ENCODE measurements at regions not wholly inside any gene's neighbourhood (a gene's known extent, or its start where the extent isn't known, plus 50 kb on each side); places are given as distances from the start of the nearest gene placed in this dataset.

DNA sequence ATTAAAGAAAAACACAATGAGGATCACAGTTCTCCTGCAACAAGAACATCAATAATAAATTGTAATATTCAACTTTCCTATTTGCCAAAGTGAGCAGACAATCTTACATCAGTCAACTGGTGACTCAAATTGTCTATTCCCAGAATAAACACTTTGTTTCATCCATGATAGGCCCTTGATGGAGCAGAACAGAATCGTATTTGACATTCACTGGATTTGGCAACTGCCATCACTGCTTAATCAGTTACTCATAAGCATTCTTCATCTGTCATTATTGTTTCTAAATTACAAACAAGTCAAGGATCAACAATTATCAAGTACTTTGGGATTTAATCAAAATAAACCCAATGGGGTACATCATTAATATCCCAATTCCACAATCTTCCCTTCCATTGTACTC is 398.4 kb downstream of the GABRG2 start:
- no peak for DNase-seq (ENCODE audit: low read depth)
- H3K4me3 ChIP-seq (ENCODE audit: low read depth, low read length) = no peak overlapping the region
- TF ChIP-seq MYC (IDR thresholded peaks at IDR 0.05; ENCODE audit: low read depth, low read length) = no peak

GRCh38 chr5:162473041-162473714 is 405.6 kb downstream of the GABRG2 start:
- no peak for TF ChIP-seq MYC (IDR thresholded peaks at IDR 0.05; ENCODE audit: low read depth, low read length)
- no peak for TF ChIP-seq CTCF (IDR thresholded peaks at IDR 0.05; ENCODE audit: low read depth, low read length)
- TF ChIP-seq MAX (IDR thresholded peaks at IDR 0.05; ENCODE audit: low read depth, low read length) = no peak
- TF ChIP-seq POLR2A (IDR thresholded peaks at IDR 0.05; ENCODE audit: extremely low read depth, insufficient read length) = no peak
- DNase-seq (ENCODE audit: low read depth) = no peak
- no peak overlapping the region for H3K4me3 ChIP-seq (ENCODE audit: low read depth, low read length)

- DNase-seq (ENCODE audit: low read depth) = no peak
- no peak for TF ChIP-seq CTCF (IDR thresholded peaks at IDR 0.05; ENCODE audit: low read depth, low read length)
- TF ChIP-seq POLR2A (IDR thresholded peaks at IDR 0.05; ENCODE audit: extremely low read depth, insufficient read length) = no peak
- no peak for TF ChIP-seq MYC (IDR thresholded peaks at IDR 0.05; ENCODE audit: low read depth, low read length)
- TF ChIP-seq MAX (IDR thresholded peaks at IDR 0.05; ENCODE audit: low read depth, low read length) = no peak
- H3K4me3 ChIP-seq (ENCODE audit: low read depth, low read length) = no peak overlapping the region
Measured at GRCh38 chr5:162474239-162474638, 406.7 kb downstream of the GABRG2 start.

- no peak overlapping the region for H3K4me3 ChIP-seq (ENCODE audit: low read depth, low read length)
- TF ChIP-seq CTCF (IDR thresholded peaks at IDR 0.05; ENCODE audit: low read depth, low read length) (no peak), MAX (IDR thresholded peaks at IDR 0.05; ENCODE audit: low read depth, low read length) (no peak), MYC (IDR thresholded peaks at IDR 0.05; ENCODE audit: low read depth, low read length) (no peak), POLR2A (IDR thresholded peaks at IDR 0.05; ENCODE audit: extremely low read depth, insufficient read length) (no peak)
- DNase-seq (ENCODE audit: low read depth) = no peak
Measured at GRCh38 chr5:162484095-162484494, 416.5 kb downstream of the GABRG2 start.

GRCh38 chr5:162484986-162485385 is 417.4 kb downstream of the GABRG2 start:
- DNase-seq (ENCODE audit: low read depth) = no peak
- H3K4me3 ChIP-seq (ENCODE audit: low read depth, low read length) = no peak overlapping the region
- no peak for TF ChIP-seq POLR2A (IDR thresholded peaks at IDR 0.05; ENCODE audit: extremely low read depth, insufficient read length)
- TF ChIP-seq MAX (IDR thresholded peaks at IDR 0.05; ENCODE audit: low read depth, low read length) = no peak
- TF ChIP-seq CTCF (IDR thresholded peaks at IDR 0.05; ENCODE audit: low read depth, low read length) = no peak
- TF ChIP-seq MYC (IDR thresholded peaks at IDR 0.05; ENCODE audit: low read depth, low read length) = no peak

DNA sequence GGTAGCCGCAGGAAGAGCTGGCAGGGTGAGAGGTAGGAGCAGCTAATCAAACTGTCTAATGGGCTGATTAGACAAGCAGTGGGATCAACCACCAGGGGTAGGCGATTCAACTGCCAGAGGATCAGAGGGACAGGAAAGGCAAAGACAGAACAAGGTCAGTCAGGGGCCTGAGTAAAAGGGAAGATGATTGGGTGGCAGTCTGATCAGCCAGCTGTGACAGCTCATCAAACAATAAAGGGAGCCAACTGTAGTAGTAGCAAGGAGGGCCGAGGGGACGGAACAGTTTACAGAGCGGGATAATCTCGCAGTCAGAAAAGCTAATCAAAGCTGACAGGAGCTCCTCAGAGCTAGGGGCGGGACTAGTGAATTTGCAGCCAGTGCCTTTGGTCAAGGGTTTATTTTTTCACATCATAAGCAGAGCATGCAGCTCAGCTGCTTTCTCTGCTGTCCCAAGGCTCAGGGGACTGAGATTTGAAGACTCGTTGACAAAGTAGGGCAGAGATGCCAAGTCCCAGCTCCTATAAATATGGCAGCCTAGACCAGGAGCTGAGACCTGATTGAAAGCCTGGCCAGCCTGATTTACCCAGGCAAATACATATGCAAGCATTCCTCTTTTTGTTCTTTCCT is 418.2 kb downstream of the GABRG2 start:
- H3K4me3 ChIP-seq (ENCODE audit: low read depth, low read length) = no peak overlapping the region
- TF ChIP-seq MYC (IDR thresholded peaks at IDR 0.05; ENCODE audit: low read depth, low read length) (no peak), MAX (IDR thresholded peaks at IDR 0.05; ENCODE audit: low read depth, low read length) (no peak), CTCF (IDR thresholded peaks at IDR 0.05; ENCODE audit: low read depth, low read length) (no peak), POLR2A (IDR thresholded peaks at IDR 0.05; ENCODE audit: extremely low read depth, insufficient read length) (no peak)
- DNase-seq (ENCODE audit: low read depth) = no peak

Measured in NB4 (cell line).